ENCODE measurements at regions not wholly inside any gene's neighbourhood (a gene's known extent, or its start where the extent isn't known, plus 50 kb on each side); places are given as distances from the start of the nearest gene placed in this dataset.

- TF ChIP-seq BCL11A (IDR thresholded peaks at IDR 0.05; ENCODE audit: low read depth, low read length) (no peak), RBBP5 (conservative IDR thresholded peaks at IDR 0.05) (no peak), IKZF1 (conservative IDR thresholded peaks at IDR 0.05) (no peak), MEF2B (IDR thresholded peaks at IDR 0.05; ENCODE audit: partially characterized antibody, poor library complexity, severe bottlenecking) (no peak), RAD21 (IDR thresholded peaks at IDR 0.05; ENCODE audit: insufficient read depth, low read depth, low read length) (no peak), MEF2A (IDR thresholded peaks at IDR 0.05; ENCODE audit: insufficient read depth, low read depth, low read length) (no peak), SKIL (IDR thresholded peaks at IDR 0.05; ENCODE audit: low read depth, poor library complexity, severe bottlenecking) (no peak), SUZ12 (IDR thresholded peaks at IDR 0.05; ENCODE audit: unreplicated experiment) (no peak), RFX5 (IDR thresholded peaks at IDR 0.05; ENCODE audit: low read depth, low read length) (no peak), MYB (IDR thresholded peaks at IDR 0.05; ENCODE audit: borderline replicate concordance, low read depth, low read length) (no peak), CHD4 (IDR thresholded peaks at IDR 0.05) (no peak)
- TF ChIP-seq, protein P1, sequence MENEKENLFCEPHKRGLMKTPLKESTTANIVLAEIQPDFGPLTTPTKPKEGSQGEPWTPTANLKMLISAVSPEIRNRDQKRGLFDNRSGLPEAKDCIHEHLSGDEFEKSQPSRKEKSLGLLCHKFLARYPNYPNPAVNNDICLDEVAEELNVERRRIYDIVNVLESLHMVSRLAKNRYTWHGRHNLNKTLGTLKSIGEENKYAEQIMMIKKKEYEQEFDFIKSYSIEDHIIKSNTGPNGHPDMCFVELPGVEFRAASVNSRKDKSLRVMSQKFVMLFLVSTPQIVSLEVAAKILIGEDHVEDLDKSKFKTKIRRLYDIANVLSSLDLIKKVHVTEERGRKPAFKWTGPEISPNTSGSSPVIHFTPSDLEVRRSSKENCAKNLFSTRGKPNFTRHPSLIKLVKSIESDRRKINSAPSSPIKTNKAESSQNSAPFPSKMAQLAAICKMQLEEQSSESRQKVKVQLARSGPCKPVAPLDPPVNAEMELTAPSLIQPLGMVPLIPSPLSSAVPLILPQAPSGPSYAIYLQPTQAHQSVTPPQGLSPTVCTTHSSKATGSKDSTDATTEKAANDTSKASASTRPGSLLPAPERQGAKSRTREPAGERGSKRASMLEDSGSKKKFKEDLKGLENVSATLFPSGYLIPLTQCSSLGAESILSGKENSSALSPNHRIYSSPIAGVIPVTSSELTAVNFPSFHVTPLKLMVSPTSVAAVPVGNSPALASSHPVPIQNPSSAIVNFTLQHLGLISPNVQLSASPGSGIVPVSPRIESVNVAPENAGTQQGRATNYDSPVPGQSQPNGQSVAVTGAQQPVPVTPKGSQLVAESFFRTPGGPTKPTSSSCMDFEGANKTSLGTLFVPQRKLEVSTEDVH (IDR thresholded peaks at IDR 0.05; ENCODE audit: low read depth, partially characterized antibody): no peak
These were observed 281.9 kb upstream of the NMUR2 start (continued) for GRCh38 chr5:152686931-152687330.
